Ishikawa (cell line): ENCODE measurements at regions not wholly inside any gene's neighbourhood (a gene's known extent, or its start where the extent isn't known, plus 50 kb on each side); places are given as distances from the start of the nearest gene placed in this dataset.

Experiments used
- CEBPB ChIP-seq: IDR thresholded peaks from 2 replicates; pipeline ENCODE4 v1.6.1; 2012
- CREB1 ChIP-seq: IDR thresholded peaks from 2 replicates; pipeline ENCODE4 v1.6.1; 2012; ENCODE audit warnings: low read depth
- EGR1 ChIP-seq: IDR thresholded peaks from 2 replicates; pipeline ENCODE4 v1.6.1; 2012
- EP300 ChIP-seq: IDR thresholded peaks from 2 replicates; pipeline ENCODE4 v1.6.1; 2012; ENCODE audit warnings: borderline replicate concordance
- FOXM1 ChIP-seq: IDR thresholded peaks from 2 replicates; pipeline ENCODE4 v1.6.1; 2012; ENCODE audit warnings: low read depth, borderline replicate concordance
- MAX ChIP-seq: IDR thresholded peaks from 2 replicates; pipeline ENCODE4 v1.6.1; 2012
- NFIC ChIP-seq: IDR thresholded peaks from 2 replicates; pipeline ENCODE4 v1.6.1; 2012
- RAD21 ChIP-seq: IDR thresholded peaks from 2 replicates; pipeline ENCODE4 v1.6.1; 2012; ENCODE audit warnings: low read depth
- REST ChIP-seq: IDR thresholded peaks from 2 replicates; pipeline ENCODE4 v1.6.1; 2012; ENCODE audit warnings: low read depth, mild to moderate bottlenecking
- TAF1 ChIP-seq: IDR thresholded peaks from 2 replicates; pipeline ENCODE4 v1.6.1; 2012; ENCODE audit warnings: low read depth, mild to moderate bottlenecking
- TCF12 ChIP-seq: IDR thresholded peaks from 2 replicates; pipeline ENCODE4 v1.6.1; 2012; ENCODE audit warnings: low read depth
- TEAD4 ChIP-seq: IDR thresholded peaks from 2 replicates; pipeline ENCODE4 v1.6.1; 2012
- YY1 ChIP-seq: IDR thresholded peaks from 2 replicates; pipeline ENCODE4 v1.6.1; 2012; ENCODE audit warnings: low read depth
- ZBTB7A ChIP-seq: IDR thresholded peaks from 2 replicates; pipeline ENCODE4 v1.6.1; 2012; ENCODE audit warnings: low read depth
- TF ChIP-seq, protein P1 (sequence below): IDR thresholded peaks from 2 replicates; pipeline ENCODE4 v1.6.1; 2012

- TF ChIP-seq FOXM1 = no peak
- TF ChIP-seq TAF1 = no peak
- no peak for TF ChIP-seq YY1
- TF ChIP-seq REST = no peak
- TF ChIP-seq TCF12 = no peak
- no peak for TF ChIP-seq EGR1
- TF ChIP-seq, protein P1, sequence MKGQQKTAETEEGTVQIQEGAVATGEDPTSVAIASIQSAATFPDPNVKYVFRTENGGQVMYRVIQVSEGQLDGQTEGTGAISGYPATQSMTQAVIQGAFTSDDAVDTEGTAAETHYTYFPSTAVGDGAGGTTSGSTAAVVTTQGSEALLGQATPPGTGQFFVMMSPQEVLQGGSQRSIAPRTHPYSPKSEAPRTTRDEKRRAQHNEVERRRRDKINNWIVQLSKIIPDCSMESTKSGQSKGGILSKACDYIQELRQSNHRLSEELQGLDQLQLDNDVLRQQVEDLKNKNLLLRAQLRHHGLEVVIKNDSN = no peak
- TF ChIP-seq MAX = no peak
- no peak for TF ChIP-seq RAD21
- TF ChIP-seq CEBPB = no peak
- TF ChIP-seq CREB1 = no peak
- TF ChIP-seq TEAD4 = no peak
- no peak for TF ChIP-seq EP300
These were observed 527.9 kb downstream of the FGF9 start for GRCh38 chr13:22198641-22199217.

DNA sequence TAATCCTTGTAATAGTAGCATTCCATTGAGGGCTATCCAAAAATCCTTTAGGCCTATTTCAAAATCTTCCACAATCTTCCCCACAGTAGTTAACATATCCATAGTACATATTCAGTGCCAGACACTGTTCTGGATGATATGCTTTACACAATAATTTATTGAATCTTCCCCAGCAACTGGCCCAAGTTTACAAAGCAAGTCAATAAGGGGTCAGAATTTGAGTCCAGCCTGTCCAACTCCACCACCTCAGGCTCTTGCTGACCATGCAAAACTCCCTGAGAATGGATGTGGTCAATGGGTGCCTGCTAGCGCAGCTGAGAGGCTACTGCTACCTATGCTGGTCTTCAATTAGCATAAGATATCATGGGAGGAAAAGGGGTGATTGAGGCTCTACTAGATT, 529.6 kb downstream of the FGF9 start:
- TF ChIP-seq, protein P1 = no peak
- TF ChIP-seq FOXM1 = no peak
- TF ChIP-seq NFIC = no peak
- no peak for TF ChIP-seq TEAD4
- no peak for TF ChIP-seq CREB1
- no peak for TF ChIP-seq TAF1
- no peak for TF ChIP-seq EP300

DNA sequence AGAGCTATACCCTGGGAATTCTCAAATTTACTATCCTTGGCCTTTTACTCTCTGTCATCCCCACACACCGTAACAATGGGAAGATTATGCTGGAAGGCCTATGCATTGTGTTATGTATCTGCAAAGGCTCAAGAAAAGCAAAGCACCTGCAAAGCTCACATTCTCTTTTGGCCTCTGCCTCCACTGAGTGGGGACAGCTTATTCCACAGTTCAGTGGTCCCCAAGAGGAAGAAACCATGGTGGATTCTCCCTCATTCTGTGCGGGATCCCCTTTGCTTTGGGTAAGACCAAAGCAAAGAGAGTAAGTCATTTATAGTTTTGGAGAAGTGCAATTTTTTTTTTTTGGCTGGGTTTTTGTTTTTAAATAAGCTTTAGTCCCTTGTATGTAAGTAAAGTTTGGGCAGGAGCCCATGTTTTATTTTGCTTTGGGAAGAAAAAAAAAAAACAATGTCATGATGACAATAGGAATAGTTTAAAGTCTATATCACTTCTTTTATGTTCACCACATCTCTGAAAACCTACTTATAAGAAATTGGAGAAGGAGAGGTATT, 530.6 kb downstream of the FGF9 start:
- no peak for TF ChIP-seq EP300

DNA sequence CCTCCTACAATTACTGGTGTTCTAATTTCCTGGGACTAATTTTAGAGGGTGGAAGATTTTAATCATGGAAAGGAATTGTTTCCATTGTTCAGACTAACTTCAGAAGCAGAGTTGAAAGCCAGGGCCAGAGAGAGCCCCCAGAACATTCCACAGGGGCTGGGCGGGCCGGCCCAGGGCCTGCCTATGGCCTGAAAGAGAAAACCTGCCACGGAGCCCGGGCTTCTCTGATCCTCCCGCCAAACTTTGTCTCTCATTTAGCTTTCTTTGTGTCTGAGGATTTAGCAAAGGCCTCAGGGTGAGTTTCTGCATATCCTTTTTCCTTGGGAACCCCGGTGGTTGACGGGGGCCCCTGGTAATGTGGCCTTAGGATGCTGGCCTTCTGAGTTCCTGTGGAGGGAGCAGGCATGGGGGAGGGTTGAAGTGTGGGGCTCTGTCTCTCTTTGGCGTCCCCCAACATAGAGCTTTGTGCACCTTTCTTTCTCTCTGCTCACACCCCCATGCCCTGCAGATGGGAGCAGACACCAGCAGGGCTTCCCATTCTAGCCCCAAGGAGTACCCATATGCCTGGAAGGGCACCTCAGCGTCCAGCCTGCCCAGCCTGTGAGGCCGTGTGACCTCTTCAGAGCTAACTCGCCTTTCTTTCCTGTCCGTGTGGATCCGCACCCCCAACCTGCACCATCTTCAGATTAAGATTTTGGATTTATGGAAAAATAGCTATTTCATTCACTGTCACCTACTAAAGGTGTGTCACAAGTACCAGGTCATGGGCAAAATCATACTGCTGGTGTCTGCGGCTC, 539.5 kb downstream of the FGF9 start:
- TF ChIP-seq TEAD4 (no peak), NFIC (no peak), TAF1 (no peak), MAX (no peak), CREB1 (no peak), RAD21 (no peak), REST (no peak), YY1 (no peak), TCF12 (no peak), CEBPB (no peak), ZBTB7A (no peak), EGR1 (no peak), FOXM1 (no peak), EP300 (no peak)

DNA sequence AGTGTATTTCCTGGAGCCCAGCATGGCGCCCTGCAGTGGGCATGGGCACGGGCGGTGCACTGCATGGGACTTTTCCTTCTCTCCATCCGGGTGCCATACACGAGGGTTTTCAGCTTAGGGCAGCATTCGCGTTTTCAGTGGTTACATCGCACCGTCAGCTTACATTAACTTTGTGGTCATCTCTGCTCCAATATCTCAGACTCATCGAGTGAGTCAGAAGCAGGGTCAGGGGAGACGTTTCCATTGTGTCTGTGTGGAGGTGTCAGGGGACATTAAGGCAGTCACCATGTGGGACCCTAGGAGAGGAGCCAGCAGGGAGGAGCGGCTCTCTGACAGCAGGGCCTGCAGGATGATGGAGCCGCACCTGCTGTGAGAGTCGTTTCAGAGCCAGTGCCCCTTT, 541.0 kb downstream of the FGF9 start:
- TF ChIP-seq YY1 (no peak), FOXM1 (no peak), TCF12 (no peak), RAD21 (no peak), TAF1 (no peak), ZBTB7A (no peak), NFIC (no peak), EP300 (no peak), TEAD4 (no peak), MAX (no peak), EGR1 (no peak), CEBPB (no peak), CREB1 (no peak)
- TF ChIP-seq, protein P1 = no peak
